ENCODE measurements at regions not wholly inside any gene's neighbourhood (a gene's known extent, or its start where the extent isn't known, plus 50 kb on each side); places are given as distances from the start of the nearest gene placed in this dataset.
A peak's percentile ranks its signal among the peaks of the same experiment; 100 is the strongest.

- DNase-seq, result no peak
These were observed 99.2 kb downstream of the C12orf50 start for GRCh38 chr12:87930033-87930432.

DNA sequence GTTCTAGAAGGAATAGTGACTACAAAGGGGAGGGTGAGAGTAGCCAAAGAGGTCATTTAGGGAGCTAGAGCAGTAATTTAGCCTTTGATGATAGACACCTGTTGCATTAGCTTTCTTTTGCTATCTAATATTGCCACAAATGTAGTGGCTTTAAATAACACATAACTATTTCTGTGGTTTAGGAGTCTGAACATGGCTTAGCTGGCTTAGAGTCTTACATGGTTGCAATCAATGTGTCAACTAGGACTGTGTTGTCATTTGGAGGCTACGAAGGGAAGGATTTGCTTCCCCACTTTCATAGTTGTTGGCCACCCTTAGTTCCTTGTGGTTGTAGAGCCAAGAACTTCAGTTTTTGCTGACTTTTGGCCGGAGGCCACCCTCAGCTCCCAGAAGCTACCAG is 99.9 kb downstream of the C12orf50 start:
- no peak for DNase-seq

DNA sequence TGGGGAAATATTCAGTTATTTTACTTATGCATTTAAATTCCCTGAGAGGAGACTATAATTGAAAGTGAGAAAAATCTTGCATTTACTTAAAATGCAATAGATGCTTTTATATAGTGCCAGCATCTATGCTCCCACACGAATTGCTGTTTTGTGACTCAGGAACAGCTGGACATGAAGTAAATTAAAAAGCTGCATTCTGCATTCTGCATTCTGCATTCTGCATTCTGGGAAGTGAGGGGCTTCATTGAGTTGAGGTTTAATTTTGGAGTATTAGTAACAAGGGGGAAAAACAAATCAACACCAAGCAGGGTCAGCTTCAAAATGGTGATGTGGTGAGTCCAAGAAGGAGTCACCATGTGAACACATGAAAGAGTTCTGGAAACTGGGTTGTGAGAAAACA is 101.2 kb downstream of the C12orf50 start:
- no peak for DNase-seq

GRCh38 chr12:87925021-87925420 is 104.2 kb downstream of the C12orf50 start:
- DNase-seq, result no peak

GRCh38 chr12:87924149-87924548 is 105.1 kb downstream of the C12orf50 start:
- no peak for DNase-seq

- DNase-seq, result no peak
These were observed 105.8 kb downstream of the C12orf50 start for GRCh38 chr12:87923361-87923760.

DNA sequence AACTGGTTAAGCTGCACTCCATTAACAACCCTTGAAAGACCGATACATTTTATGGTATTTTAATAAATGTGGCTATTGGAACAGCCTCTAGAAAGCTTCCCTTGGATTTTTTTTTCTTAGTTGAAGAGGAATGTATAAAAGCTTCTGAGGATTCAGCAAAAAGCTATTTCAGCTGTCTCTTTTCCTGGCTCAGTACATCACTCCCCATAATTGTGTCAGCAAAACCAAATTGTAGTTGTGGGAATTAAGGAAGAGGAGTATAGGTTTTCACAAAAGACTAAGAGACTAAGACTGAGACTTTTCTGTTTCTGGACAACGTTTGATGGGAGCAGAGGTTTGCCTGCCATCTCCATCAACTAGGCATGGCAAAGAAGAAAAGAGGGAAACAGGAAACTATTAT is 106.5 kb downstream of the C12orf50 start:
- no peak for DNase-seq

DNA sequence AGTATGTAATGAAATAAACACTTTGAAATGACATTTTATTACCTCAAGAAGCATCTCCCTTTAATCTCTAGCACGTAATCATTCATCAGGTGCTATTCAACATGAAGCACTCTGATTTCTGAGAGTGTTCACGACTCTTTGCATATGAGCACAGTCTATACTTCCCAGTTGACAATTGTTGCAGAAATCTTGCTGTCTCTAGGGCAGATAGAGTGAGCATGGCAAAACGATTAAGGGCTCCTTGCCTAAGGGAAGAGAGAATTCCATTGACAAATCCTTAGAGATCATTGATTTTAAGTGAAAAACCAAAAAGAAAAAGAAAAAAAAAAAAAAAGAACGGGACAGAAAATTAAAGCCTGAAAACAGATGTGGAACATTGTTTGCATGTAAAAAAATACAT is 107.6 kb downstream of the C12orf50 start:
- no peak for DNase-seq

GRCh38 chr12:87920139-87920538 is 109.1 kb downstream of the C12orf50 start:
- DNase-seq, result no peak

DNA sequence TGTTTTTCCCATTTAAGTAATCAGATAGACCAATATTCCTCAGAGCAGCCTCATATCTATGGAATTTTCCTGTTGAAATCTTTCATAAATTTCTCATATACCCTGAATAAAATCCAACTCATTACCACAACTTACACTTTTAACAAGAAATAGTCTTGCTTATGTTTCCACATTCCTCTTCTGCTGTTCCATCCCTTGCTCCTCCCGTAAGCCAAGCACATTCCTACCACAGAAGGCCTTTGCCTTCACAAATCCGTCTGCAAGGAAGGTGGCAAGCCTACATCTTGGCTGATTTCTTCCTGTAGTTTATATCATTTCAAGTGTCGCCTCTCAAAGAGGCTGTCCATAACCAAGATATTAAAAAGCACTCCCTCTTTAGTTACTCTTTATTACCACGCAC is 127.7 kb downstream of the C12orf50 start:
- no peak for DNase-seq

GRCh38 chr12:87897662-87898061 is 131.5 kb downstream of the C12orf50 start:
- DNase-seq, result no peak

GRCh38 chr12:87883806-87884205 is 145.4 kb downstream of the C12orf50 start:
- DNase-seq, result peak in 1 of 5 experiments; percentile 75

DNA sequence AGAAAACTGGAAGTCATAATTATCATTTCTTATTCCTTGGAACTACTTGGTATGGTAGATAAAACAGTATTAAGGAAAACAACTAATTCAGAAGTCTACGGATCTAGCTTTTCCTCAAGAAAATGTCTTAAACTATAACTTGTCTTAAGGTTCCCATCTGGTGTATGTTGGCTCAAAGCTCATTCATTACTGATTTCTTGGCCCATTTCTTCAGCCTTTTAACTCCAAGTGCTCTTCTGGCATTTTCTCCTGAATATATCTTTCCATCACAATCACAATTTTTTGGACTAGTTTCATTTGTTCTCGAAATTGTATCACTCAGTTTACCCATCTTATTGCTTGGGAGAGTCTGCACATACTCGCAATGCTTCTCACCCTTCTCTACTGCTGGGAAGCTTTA is 150.1 kb downstream of the C12orf50 start:
- no peak for DNase-seq

GRCh38 chr12:87870493-87871460 is 158.4 kb downstream of the C12orf50 start:
- DNase-seq, result peak in 1 of 5 experiments; percentile 39

DNA sequence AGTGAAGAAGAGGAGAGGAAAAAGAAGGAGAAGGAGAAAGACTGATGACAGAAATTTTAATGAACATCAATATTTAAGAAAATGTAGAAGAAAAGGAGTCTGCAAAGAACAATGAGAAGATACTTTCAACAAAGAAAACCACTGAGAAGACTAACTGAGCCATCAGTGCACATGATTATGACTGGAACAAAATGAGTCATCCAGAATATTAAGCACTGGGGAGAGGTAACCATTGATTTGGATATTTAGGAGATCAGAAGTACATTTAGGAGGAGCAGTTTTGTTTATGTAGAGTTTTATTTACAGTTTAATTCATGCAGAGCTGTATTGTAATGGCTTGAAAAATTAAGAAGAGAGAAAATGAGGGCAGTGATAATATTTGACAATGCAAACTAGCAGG is 159.1 kb downstream of the C12orf50 start:
- DNase-seq, result peak in 1 of 5 experiments; percentile 39

DNA sequence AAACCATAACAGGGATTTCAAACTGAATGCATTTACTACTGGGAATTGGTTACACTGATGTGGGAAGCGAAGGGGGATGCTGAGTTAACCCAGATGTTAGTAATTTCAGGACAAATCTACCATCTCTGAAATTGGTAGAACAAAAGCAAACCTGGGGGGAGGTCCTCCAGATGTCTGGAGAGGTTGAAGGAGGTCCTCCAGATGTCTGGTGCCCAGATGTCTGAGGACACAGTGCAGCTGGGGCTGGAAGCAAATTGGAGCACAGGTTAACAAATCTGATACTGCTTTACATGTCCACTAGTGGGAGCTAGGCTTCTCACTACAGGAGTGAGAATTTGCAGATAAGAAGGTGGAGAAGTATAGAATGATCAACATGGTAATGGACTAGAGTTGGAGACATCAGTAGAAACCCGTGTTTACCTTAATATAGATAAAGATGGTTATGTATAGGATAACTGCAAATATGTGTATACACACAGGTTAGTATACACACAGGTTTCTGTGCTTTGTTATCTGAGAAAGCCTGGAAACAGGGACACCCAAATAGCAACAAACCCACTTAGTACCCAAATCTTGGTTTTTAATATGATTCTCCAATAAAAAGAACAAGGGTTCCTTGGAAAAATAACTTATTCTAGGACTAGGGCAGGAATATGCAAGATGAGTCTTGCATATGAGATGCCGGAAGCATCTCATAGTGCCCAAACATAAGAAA is 162.5 kb downstream of the C12orf50 start:
- DNase-seq, result peak in 1 of 5 experiments; percentile 43

- no peak for DNase-seq
These were observed 167.4 kb downstream of the C12orf50 start for GRCh38 chr12:87861791-87862190.

GRCh38 chr12:87853448-87854003 is 175.7 kb downstream of the C12orf50 start:
- DNase-seq, result no peak

GRCh38 chr12:87849074-87849473 is 180.1 kb downstream of the C12orf50 start:
- DNase-seq, result no peak

DNA sequence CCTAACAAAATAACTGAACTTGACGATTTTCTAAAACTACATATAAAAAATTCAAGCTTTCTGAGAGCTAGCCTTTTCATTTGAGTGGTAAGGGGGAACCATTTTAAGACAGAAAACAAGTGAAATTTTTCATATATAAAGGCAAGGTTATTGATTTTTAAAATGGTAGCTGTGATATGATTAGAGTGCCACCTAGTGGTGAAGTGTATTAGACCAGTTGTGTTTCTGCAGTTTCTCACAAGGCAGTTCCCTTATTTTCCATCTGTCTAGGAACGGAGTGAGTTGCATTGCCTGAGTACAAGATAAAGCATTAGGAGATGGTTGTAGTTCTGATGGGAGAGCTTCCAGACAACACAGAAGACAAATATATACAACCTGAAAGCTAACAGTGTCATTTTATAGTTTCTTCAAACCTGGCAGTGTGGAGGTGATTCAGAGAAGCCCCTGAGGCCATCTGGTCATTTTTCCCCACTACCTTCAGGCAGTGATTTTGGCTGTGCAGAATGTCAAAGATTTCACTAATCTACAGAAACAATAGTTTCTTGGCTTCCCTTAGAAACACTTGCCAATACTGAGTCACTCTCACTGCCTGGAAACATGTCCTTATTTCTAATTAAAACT is 180.8 kb downstream of the C12orf50 start:
- peak in 1 of 5 experiments; percentile 41 for DNase-seq

GRCh38 chr12:87847147-87847546 is 182.1 kb downstream of the C12orf50 start:
- DNase-seq, result no peak

- DNase-seq, result no peak
These were observed 183.2 kb downstream of the C12orf50 start for GRCh38 chr12:87846045-87846444.

GRCh38 chr12:87841935-87842334 is 187.3 kb downstream of the C12orf50 start:
- no peak for DNase-seq

Measured in T-helper 2 cell (primary cell).